NCI-H446 (cell line): ENCODE measurements at regions not wholly inside any gene's neighbourhood (a gene's known extent, or its start where the extent isn't known, plus 50 kb on each side); places are given as distances from the start of the nearest gene placed in this dataset.

ENCODE experiments used
- DNase-seq, 2 experiments: peaks; one replicate each; lab custom pipeline; 2025; lab: John Stamatoyannopoulos, UW

DNA sequence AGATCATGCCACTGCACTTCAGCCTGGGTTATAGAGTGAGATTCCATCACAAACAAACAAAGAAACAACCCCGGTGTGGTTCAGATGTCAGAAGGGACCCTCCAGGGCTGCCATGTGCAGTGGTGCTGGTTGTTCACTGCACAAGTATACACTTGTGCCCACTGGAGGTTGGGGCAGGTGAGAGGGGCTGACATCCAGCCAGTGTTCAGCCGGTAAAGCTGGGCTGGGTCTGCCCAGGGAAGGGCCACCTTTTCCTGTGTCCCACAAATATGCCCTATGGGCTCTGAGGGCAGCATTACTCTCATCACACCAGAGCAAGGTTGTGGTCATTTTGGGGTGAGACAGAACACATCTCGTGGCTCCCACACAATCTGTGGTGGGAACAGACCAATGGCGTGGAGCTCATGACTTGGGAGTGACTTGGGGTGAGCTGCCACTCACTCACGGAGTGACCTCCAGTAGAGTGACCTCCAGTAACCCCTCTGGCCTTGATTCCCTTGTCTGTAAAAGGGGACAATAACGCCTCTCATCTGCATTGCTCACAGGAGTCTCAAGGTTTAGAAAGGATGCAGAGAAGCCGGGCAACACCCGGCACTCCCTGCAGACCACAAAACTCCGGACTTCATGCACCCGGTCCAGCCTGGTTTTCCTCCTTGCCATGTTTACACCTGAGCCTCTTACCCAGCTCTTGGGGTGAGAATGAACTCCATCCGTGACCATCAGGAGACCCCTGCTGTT, 69.0 kb upstream of the VRK1 start:
- no peak for DNase-seq

DNA sequence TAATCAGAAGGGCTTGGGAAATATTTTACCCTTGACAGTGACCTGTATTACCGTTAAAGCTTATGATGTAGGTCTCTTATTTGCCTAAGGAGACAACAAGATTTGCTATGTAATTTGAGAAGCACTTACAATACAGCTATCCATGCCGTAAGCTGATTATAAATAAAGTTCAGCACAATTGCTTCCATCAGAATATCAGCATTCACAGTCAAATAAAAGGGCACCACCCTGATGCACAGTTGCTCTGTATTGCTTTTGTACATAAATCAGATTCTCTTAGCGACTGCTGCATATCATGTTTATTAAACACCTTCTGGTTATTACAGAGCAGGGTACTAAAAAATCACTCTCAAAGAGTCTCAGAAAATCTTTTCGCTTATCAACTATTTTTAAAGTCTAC, 67.3 kb upstream of the VRK1 start:
- no peak for DNase-seq

DNA sequence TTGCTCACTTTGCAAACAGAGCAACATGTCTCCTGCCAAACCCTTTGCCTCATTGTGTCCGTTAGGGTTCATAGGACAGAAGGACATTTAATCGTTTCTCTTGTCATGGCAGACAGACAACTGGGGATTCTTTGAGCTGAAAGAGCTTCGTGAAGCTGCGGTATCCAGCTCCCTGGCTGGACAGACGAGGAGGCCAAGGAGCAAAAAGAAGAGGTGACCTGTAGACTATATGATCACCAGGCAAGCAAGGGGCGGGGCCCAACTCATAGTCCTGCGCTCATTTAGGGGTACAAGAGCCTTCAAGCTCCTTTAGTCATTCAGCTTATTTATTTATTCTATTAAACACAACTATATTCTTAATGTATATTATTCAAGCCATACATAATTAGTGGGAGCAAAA, 66.8 kb upstream of the VRK1 start:
- no peak for DNase-seq

DNA sequence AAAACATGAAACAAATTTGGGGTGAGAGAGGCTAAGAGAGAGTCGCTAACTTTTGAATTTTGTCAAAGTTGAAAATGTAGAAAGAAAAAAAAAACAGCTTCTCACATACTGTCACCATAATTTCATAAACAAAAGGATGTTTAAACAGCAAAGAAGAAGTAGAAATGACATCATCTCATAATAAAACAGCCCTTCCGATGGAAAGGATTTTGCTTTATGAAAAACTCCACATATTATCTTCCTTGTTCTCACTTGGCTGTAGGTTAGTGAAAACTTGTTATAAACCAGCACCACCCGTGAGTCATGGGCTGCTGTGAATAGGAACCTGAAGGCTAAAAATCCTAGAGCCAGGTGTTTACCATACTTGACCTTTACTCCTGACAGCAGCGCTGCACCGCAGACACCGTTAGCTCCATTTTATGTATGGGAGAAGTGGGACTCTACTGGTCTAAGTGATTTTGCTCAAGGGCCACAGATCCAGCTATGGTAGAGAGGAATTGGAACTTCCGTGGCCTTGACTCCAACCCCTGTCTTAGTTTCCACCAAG, 63.0 kb upstream of the VRK1 start:
- no peak for DNase-seq

DNA sequence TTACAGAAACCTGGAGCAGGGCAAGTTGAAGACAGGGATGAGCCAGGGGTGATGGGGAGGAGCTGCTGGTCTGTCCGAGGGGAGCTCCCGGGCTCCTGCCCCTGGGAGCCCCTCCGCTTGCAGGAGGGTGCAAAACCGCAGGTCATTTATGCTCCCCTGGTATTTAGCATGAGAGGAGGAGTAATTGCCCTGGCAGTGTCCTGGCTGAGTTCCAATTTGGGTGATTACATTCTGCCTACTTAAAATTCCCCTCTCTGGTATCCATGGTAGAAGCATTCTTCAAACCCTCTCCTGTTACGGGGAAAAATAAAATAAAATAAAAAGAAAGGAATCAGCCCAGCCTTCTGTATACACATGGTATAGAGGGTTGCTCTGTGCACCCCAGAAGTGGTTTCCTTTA, 61.7 kb upstream of the VRK1 start:
- DNase-seq = peak; percentile 5 to 27

DNA sequence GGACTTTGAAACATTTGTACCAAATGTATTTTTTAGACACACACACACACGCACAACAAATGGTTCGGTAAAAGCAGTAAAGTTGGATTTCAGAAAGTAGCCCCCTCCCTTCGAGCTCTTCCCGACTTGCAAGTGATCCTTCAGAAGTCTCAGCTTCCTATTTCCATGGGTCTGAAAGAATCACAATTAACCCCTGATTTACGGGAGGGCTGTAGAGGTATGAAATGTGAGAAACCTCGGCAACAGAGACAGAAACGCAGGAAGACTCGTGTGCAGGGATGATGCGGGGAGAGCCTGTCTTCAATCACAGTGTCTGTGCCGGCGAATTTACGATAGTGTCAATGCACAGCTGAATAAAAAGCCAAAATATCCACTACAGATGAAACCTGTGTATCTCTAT, 60.7 kb upstream of the VRK1 start:
- no peak for DNase-seq

DNA sequence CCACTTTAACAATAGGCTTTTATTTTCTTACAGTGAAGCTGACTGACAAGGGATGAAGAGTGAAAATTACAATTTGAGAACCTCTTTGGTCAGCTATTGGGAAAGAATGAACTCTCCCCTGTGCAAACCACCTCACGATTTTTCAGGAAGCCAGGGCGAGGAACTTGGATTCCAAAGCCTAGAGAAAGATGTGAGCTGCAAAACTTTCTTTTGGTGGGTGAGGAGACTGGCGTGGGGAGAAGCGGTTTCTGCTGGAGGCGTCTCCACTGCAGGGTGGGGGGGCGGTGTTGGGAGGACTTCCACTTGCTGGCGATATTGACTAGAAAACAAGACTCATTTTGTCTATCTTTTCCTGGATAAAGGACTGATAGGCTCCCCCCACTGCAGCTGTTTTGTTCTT, 59.3 kb upstream of the VRK1 start:
- DNase-seq = no peak

DNA sequence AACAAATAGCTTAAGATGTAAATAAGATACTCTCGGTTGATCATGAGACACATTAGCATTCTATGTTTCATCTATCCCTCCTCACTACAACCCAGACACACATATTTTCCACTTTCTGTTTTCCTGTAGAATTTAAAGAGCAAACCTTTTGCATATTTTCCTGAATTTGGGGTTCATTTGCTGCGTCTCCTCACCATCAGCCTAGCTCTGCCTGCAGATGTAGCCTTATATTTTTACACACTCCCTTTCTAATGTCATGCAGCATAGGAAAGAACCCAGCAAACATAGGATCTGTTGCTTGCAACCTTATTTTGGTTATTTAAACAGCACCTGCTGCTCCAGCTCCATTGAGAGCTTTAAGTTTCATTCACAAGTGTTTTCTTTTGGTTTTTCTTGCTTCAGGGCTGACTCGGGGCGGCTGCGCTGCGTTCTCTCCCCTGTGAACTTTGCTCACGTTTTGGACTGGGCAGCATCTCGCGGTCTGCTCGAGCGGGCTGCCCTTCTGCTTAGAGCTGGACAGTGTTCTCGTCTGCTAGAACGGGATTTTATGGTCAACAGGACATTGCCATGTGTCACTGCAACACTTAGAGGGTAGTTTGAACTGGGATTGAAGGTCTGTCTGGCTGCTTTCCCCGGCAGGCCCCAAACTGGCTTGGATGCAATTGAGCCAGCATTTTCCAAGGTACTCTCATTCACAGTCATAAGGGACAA, 57.8 kb upstream of the VRK1 start:
- no peak for DNase-seq

DNA sequence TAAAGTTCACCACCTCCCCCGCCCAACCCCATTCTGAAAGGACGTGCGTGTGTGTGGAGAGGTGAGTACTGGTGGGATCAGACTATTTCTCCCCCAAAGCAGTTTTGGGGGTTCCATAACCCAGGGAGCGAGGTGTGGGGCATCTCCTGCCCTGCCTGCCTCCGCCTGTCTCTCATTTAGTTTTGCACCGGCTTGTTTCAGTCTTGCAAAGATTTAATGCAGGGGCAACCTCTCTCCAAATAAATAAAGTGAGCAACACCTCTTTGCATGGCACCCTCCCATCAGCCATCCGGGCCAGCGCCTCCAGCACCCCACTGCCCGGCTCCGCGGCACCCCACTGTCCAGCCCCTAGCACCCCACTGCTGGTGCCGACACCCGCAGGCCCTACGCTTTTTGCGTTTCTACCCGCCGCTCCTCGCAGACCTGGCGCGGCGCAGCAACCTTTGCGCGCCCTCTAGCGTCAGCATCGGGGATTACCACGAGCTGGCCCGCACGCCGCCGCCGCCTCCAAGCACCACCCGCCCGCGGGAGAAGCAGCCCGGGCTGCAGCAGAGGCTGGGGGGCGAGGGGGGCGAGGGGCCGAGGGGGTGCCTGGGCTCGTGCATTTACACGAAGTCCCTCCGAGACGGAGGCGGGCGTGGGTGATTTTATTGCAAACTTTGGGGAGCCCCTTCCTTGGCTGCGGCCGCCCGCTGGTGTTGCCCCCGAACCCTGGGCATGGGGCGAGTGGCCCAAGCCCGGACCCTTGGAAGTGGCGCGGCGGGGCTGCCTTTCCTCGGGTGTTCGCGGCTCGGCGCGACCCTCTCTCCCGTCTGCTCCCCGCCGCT, 55.8 kb upstream of the VRK1 start:
- DNase-seq = peak in 1 of 2 experiments; percentile 72

DNA sequence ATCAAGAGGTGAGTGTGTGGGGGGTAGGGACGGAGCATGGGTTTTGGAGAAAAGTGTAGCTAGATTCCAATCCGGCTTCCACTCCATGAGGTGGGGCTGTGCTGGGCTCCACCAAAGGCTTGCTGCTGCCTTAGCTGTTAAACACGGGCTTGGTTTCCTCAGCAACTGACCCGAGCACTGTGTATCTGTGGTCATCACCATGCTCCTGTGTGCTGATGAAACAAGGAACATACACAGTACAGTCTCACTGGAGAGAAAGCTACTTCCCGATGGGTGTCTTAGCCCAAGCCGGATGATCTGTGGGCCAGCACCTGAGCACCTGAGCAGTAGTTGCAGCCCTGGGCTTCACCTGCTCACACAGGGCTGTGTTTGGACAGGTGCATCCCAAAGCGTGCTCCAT, 52.9 kb upstream of the VRK1 start:
- no peak for DNase-seq

DNA sequence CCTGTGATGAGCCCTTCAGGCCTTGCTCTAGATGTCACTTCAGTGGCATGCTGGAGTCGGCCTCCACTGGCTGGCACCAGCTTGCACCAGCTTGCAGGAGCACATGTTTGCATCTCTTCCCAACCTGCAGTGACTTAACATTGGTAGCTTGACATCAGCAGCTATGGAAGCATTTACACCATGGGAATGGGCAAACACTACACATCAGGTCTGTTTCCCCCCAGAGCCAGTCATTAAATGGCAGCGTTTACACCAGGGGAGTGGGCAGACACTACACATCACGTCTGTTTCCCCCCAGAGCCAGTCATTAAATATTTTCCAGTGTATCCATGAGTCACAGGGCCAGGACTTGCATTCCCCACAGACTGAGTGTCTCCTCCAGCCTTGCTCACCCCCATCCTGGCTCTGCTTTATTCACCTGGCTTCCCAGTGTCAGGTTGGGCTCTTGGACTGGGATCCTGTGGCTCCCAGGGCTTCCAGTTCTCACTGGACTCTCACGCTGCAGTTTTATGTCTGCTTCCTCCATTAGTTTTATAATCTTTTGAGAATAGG, 51.6 kb upstream of the VRK1 start:
- DNase-seq = no peak

DNA sequence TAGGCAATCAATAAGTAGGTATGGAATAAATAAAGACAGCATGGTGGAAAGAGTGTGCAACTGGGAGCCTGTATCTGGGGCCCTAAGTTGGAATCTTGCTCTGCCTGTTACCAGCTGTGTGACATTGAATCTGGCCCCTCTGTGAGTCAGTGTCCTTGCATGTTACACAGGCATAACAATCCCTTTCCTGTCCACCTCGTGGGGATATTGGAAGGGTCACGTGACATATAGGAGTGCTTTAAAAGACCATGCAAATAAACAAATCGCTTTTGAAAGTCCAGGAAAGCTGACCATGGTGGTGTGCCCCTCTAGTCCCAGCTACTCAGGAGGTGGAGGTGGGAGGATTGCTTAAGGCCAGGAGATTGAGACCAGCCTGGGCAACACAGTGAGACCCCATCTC, 51.1 kb upstream of the VRK1 start:
- no peak for DNase-seq

DNA sequence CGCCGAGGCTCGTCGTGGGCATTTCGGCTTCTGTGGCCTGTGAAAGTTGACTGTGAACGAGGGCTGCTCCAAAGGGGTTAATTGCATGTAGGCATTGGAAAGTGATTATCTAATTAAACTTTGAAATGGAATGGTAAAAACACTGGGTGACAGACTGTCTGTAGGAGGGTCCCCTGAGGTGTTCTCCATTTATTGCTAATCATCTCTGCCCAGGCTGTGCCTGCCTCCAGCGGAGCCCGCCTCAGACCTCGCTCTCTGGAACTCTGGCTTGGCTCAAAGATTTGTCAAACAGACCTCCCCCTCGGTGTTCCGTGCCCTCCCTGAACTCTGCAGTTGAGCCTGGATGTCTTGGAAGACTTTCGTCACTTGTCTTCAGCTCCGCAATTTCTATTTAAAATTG, 50.2 kb upstream of the VRK1 start:
- no peak for DNase-seq
